A673 (cell line): ENCODE measurements at regions not wholly inside any gene's neighbourhood (a gene's known extent, or its start where the extent isn't known, plus 50 kb on each side); places are given as distances from the start of the nearest gene placed in this dataset.

ENCODE experiments used
- EZH2 ChIP-seq: fragments of 200-600 bp; sonication (generic); IDR thresholded peaks from 2 replicates; pipeline ENCODE4 v1.6.1; 2017; ENCODE audit warnings: borderline replicate concordance, low read depth, mild to moderate bottlenecking, mixed read lengths, antibody characterized with exemption, low read length; ENCODE audit not compliant: poor library complexity, severe bottlenecking
- TF ChIP-seq, protein P1 (sequence below): fragments of 300-800, 200-600 bp; sonication (generic); conservative IDR thresholded peaks from 2 replicates; pipeline ENCODE4 v1.5.1; 2017; ENCODE audit warnings: low read depth, mild to moderate bottlenecking, antibody characterized with exemption, low read length, moderate library complexity, mixed read lengths

DNA sequence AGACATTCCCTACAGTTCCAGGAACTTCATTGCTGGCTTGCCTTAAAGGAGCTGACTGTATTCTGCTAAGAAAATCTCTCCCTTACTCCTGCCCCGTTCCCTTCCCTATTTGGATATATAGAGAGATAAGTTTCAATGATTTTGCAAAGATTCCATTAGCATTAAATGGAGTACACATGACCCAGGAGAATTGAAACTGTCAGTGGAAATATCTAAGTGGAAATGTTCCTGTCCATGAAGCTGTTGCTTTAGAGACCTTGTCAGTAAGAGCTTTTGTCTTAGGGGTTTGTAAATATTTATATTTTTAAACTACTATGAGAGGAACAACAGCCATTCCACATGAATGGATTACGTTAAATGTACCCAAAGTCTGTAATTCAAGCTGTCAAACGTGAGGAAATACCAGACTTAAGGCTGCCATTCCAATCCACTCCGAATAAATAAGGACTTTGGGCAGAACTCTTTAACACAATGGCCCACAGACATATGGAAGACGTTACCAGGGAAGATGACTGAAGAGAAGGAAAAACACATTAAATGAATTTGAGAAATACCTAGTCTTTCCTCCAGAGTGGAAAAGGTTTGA, 387.1 kb upstream of the PAPPA start:
- TF ChIP-seq EZH2, result no peak
- TF ChIP-seq, protein P1, sequence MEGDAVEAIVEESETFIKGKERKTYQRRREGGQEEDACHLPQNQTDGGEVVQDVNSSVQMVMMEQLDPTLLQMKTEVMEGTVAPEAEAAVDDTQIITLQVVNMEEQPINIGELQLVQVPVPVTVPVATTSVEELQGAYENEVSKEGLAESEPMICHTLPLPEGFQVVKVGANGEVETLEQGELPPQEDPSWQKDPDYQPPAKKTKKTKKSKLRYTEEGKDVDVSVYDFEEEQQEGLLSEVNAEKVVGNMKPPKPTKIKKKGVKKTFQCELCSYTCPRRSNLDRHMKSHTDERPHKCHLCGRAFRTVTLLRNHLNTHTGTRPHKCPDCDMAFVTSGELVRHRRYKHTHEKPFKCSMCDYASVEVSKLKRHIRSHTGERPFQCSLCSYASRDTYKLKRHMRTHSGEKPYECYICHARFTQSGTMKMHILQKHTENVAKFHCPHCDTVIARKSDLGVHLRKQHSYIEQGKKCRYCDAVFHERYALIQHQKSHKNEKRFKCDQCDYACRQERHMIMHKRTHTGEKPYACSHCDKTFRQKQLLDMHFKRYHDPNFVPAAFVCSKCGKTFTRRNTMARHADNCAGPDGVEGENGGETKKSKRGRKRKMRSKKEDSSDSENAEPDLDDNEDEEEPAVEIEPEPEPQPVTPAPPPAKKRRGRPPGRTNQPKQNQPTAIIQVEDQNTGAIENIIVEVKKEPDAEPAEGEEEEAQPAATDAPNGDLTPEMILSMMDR, result no peak
